ENCODE measurements at regions not wholly inside any gene's neighbourhood (a gene's known extent, or its start where the extent isn't known, plus 50 kb on each side); places are given as distances from the start of the nearest gene placed in this dataset.

- H3K4me1 Mint-ChIP-seq = no peaks in the 10 kb centered on the region
- no peak for ATAC-seq
- H3K27me3 Mint-ChIP-seq = no peaks in the 10 kb centered on the region
- no peaks in the 10 kb centered on the region for H3K9me3 Mint-ChIP-seq
- H3K36me3 Mint-ChIP-seq = no peaks in the 10 kb centered on the region
- no peak overlapping the region for H3K27ac Mint-ChIP-seq
- H3K4me3 Mint-ChIP-seq = no peak overlapping the region
These were observed 337.6 kb downstream of the CCSER2 start for GRCh38 chr10:84665883-84666463.

GRCh38 chr10:84668186-84668763 lies 339.9 kb downstream of the CCSER2 start:
- Mint-ChIP-seq H3K4me3 (no peak overlapping the region), H3K9me3 (no peaks in the 10 kb centered on the region), H3K27me3 (no peaks in the 10 kb centered on the region), H3K27ac (no peak overlapping the region), H3K36me3 (no peaks in the 10 kb centered on the region), H3K4me1 (no peaks in the 10 kb centered on the region)
- ATAC-seq = no peak

- Mint-ChIP-seq H3K9me3 (no peaks in the 10 kb centered on the region), H3K27ac (no peak overlapping the region), H3K4me3 (no peak overlapping the region), H3K27me3 (no peaks in the 10 kb centered on the region), H3K4me1 (no peaks in the 10 kb centered on the region), H3K36me3 (no peaks in the 10 kb centered on the region)
- ATAC-seq = no peak
These were observed 346.7 kb downstream of the CCSER2 start for GRCh38 chr10:84675060-84675459.

GRCh38 chr10:84676536-84676935 lies 348.1 kb downstream of the CCSER2 start:
- Mint-ChIP-seq H3K4me3 (no peak overlapping the region), H3K27ac (no peak overlapping the region), H3K9me3 (no peaks in the 10 kb centered on the region), H3K4me1 (no peaks in the 10 kb centered on the region), H3K27me3 (no peaks in the 10 kb centered on the region), H3K36me3 (no peaks in the 10 kb centered on the region)
- no peak for ATAC-seq

GRCh38 chr10:84681781-84682180 lies 353.4 kb downstream of the CCSER2 start:
- no peak for ATAC-seq
- Mint-ChIP-seq H3K9me3 (no peaks in the 10 kb centered on the region), H3K4me3 (no peak overlapping the region), H3K27me3 (no peaks in the 10 kb centered on the region), H3K4me1 (no peaks in the 10 kb centered on the region), H3K36me3 (no peaks in the 10 kb centered on the region), H3K27ac (no peak overlapping the region)

- Mint-ChIP-seq H3K4me1 (no peaks in the 10 kb centered on the region), H3K27ac (no peak overlapping the region), H3K27me3 (no peaks in the 10 kb centered on the region), H3K4me3 (no peak overlapping the region), H3K9me3 (no peaks in the 10 kb centered on the region), H3K36me3 (no peaks in the 10 kb centered on the region)
- no peak for ATAC-seq
These were observed 355.2 kb downstream of the CCSER2 start for GRCh38 chr10:84683550-84683949.

GRCh38 chr10:84683980-84684740 lies 355.8 kb downstream of the CCSER2 start:
- no peak for ATAC-seq
- Mint-ChIP-seq H3K4me1 (no peaks in the 10 kb centered on the region), H3K4me3 (no peak overlapping the region), H3K36me3 (no peaks in the 10 kb centered on the region), H3K27me3 (no peaks in the 10 kb centered on the region), H3K27ac (no peak overlapping the region), H3K9me3 (no peaks in the 10 kb centered on the region)

GRCh38 chr10:84685047-84685660 lies 356.8 kb downstream of the CCSER2 start:
- ATAC-seq = no peak
- H3K4me1 Mint-ChIP-seq = no peaks in the 10 kb centered on the region
- H3K27me3 Mint-ChIP-seq = no peaks in the 10 kb centered on the region
- no peak overlapping the region for H3K4me3 Mint-ChIP-seq
- no peak overlapping the region for H3K27ac Mint-ChIP-seq
- no peaks in the 10 kb centered on the region for H3K36me3 Mint-ChIP-seq
- no peaks in the 10 kb centered on the region for H3K9me3 Mint-ChIP-seq

- Mint-ChIP-seq H3K4me1 (no peaks in the 10 kb centered on the region), H3K9me3 (peaks cover 5% of the 10 kb centered on the region), H3K27me3 (no peaks in the 10 kb centered on the region), H3K36me3 (no peaks in the 10 kb centered on the region), H3K27ac (no peak overlapping the region), H3K4me3 (no peak overlapping the region)
- no peak for ATAC-seq
These were observed 364.6 kb downstream of the CCSER2 start for GRCh38 chr10:84693006-84693405.

- no peaks in the 10 kb centered on the region for H3K4me1 Mint-ChIP-seq
- no peak overlapping the region for H3K27ac Mint-ChIP-seq
- no peak overlapping the region for H3K4me3 Mint-ChIP-seq
- no peak for ATAC-seq
- H3K27me3 Mint-ChIP-seq = no peaks in the 10 kb centered on the region
- no peaks in the 10 kb centered on the region for H3K36me3 Mint-ChIP-seq
- H3K9me3 Mint-ChIP-seq = peaks cover 5% of the 10 kb centered on the region
These were observed 367.5 kb downstream of the CCSER2 start for GRCh38 chr10:84695902-84696301.

GRCh38 chr10:84696610-84697009 lies 368.2 kb downstream of the CCSER2 start:
- Mint-ChIP-seq H3K4me1 (no peaks in the 10 kb centered on the region), H3K27me3 (no peaks in the 10 kb centered on the region), H3K9me3 (peaks cover 5% of the 10 kb centered on the region), H3K36me3 (no peaks in the 10 kb centered on the region), H3K27ac (no peak overlapping the region), H3K4me3 (no peak overlapping the region)
- no peak for ATAC-seq

- ATAC-seq = no peak
- no peak overlapping the region for H3K27ac Mint-ChIP-seq
- H3K9me3 Mint-ChIP-seq = no peaks in the 10 kb centered on the region
These were observed 370.6 kb downstream of the CCSER2 start for GRCh38 chr10:84698989-84699388.

GRCh38 chr10:84700668-84701369 lies 372.4 kb downstream of the CCSER2 start:
- H3K36me3 Mint-ChIP-seq = no peaks in the 10 kb centered on the region
- no peak for ATAC-seq
- no peaks in the 10 kb centered on the region for H3K4me1 Mint-ChIP-seq
- no peaks in the 10 kb centered on the region for H3K9me3 Mint-ChIP-seq
- H3K27ac Mint-ChIP-seq = no peak overlapping the region
- H3K27me3 Mint-ChIP-seq = no peaks in the 10 kb centered on the region
- H3K4me3 Mint-ChIP-seq = no peak overlapping the region

More at GRCh38 chr10:84698989-84699388, 370.6 kb downstream of the CCSER2 start:
- Mint-ChIP-seq H3K27me3 (no peaks in the 10 kb centered on the region), H3K36me3 (no peaks in the 10 kb centered on the region), H3K4me3 (no peak overlapping the region), H3K4me1 (no peaks in the 10 kb centered on the region)

- Mint-ChIP-seq H3K9me3 (no peaks in the 10 kb centered on the region), H3K4me3 (no peak overlapping the region), H3K36me3 (no peaks in the 10 kb centered on the region), H3K4me1 (no peaks in the 10 kb centered on the region), H3K27ac (no peak overlapping the region), H3K27me3 (no peaks in the 10 kb centered on the region)
- ATAC-seq = no peak
These were observed 373.0 kb downstream of the CCSER2 start for GRCh38 chr10:84701370-84701720.

- H3K36me3 Mint-ChIP-seq = no peaks in the 10 kb centered on the region
- no peak overlapping the region for H3K4me3 Mint-ChIP-seq
- no peak overlapping the region for H3K27ac Mint-ChIP-seq
- H3K27me3 Mint-ChIP-seq = no peaks in the 10 kb centered on the region
- peak; percentile 14 for ATAC-seq
- H3K4me1 Mint-ChIP-seq = no peaks in the 10 kb centered on the region
- H3K9me3 Mint-ChIP-seq = no peaks in the 10 kb centered on the region
These were observed 375.7 kb downstream of the CCSER2 start for GRCh38 chr10:84704101-84704500.

All from stimulated activated memory B cell treated with anti-CD40 and anti-IgM and Interleukin-4, amounts not matched to agents 10 μg/mL and 1 μg/mL and 100 μg/mL, for 72 hours (primary cell).